ENCODE measurements at regions not wholly inside any gene's neighbourhood (a gene's known extent, or its start where the extent isn't known, plus 50 kb on each side); places are given as distances from the start of the nearest gene placed in this dataset.

DNA sequence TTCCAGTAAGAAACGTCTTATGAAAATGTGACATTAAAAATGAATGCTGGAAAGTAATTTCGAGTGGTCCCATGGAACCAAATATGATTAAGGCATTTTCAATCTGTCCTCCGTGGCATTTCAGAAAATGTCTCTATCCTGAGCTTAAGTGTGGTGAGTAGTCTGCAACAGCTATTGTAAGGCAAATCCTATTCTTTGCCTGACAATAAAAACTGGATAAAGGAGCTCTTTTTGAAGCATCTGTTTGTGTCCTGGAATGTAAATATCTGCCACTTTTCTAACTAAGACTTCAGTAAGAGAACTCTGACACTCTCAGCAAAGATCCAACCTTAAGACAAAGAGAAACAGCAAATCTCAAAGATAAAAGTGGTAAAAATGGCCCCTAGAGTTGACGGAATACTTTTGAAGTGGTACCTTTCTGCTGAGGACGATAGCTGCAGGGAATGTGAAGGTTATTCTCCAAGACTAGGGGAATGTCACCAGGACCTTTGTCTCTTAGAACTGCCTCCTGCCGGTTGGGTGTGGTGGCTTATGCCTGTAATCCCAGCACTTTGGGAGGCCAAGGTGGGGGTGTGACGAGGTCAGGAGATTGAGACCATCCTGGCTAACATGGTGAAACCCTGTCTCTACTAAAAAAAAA, 486.7 kb upstream of the ZP4 start:
- TF ChIP-seq ZFX (IDR thresholded peaks at IDR 0.05; ENCODE audit: borderline replicate concordance): no peak
- TF ChIP-seq, protein P1, sequence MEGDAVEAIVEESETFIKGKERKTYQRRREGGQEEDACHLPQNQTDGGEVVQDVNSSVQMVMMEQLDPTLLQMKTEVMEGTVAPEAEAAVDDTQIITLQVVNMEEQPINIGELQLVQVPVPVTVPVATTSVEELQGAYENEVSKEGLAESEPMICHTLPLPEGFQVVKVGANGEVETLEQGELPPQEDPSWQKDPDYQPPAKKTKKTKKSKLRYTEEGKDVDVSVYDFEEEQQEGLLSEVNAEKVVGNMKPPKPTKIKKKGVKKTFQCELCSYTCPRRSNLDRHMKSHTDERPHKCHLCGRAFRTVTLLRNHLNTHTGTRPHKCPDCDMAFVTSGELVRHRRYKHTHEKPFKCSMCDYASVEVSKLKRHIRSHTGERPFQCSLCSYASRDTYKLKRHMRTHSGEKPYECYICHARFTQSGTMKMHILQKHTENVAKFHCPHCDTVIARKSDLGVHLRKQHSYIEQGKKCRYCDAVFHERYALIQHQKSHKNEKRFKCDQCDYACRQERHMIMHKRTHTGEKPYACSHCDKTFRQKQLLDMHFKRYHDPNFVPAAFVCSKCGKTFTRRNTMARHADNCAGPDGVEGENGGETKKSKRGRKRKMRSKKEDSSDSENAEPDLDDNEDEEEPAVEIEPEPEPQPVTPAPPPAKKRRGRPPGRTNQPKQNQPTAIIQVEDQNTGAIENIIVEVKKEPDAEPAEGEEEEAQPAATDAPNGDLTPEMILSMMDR (IDR thresholded peaks at IDR 0.05): no peak

Measured in 22Rv1 (cell line).